GM10248 (cell line): ENCODE measurements at regions not wholly inside any gene's neighbourhood (a gene's known extent, or its start where the extent isn't known, plus 50 kb on each side); places are given as distances from the start of the nearest gene placed in this dataset.

ENCODE experiments used
- CTCF ChIA-PET: fragments of 300-600 bp; sonication (Branson Sonifier 250); formaldehyde crosslinking; extraction: SDS; loops from one replicate; lab custom pipeline; 2021; ENCODE audit warnings: antibody characterized with exemption; lab: Yijun Ruan, JAX
- POLR2A ChIA-PET: fragments of 350-650 bp; sonication (Branson Sonifier 250); formaldehyde crosslinking; extraction: SDS; loops from one replicate; lab custom pipeline; 2020; ENCODE audit warnings: antibody characterized with exemption; lab: Yijun Ruan, JAX
- DNase-seq: peaks from one replicate; pipeline ENCODE4 v3.0.0; 2012; ENCODE audit errors: extremely low spot score
- TF ChIP-seq, protein P1 (sequence below): IDR thresholded peaks from 2 replicates; pipeline ENCODE4 v1.5.1; 2012; ENCODE audit warnings: mild to moderate bottlenecking, low read depth; ENCODE audit errors: extremely low read depth, missing control alignments, control extremely low read depth

DNA sequence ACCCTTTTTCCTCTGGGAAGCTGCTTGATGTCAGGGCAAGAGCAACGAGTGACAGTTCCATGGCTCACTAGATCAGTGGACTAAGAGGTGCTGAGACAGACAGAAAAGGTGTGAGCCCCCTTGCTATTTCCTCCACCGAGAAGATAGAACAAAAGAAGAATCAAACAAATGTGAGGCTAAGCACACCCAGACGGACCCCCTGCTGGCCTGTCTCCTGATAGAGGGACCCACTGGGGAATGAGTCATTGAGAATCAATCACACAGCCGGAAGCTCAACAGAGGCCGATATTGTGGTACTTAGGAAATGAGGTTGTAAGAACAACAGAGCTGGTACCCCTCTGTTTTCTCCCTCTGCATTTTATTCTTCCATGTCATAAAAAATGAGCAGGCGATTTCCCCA, 89.8 kb upstream of the TEX51 start:
- ChIA-PET CTCF (interaction anchor here (1.0 kb wide), 1 partner anchor 162 kb away, joined by 3 read pairs; no protein-coding TSS in a partner anchor), POLR2A (no interaction called here)
- TF ChIP-seq, protein P1, sequence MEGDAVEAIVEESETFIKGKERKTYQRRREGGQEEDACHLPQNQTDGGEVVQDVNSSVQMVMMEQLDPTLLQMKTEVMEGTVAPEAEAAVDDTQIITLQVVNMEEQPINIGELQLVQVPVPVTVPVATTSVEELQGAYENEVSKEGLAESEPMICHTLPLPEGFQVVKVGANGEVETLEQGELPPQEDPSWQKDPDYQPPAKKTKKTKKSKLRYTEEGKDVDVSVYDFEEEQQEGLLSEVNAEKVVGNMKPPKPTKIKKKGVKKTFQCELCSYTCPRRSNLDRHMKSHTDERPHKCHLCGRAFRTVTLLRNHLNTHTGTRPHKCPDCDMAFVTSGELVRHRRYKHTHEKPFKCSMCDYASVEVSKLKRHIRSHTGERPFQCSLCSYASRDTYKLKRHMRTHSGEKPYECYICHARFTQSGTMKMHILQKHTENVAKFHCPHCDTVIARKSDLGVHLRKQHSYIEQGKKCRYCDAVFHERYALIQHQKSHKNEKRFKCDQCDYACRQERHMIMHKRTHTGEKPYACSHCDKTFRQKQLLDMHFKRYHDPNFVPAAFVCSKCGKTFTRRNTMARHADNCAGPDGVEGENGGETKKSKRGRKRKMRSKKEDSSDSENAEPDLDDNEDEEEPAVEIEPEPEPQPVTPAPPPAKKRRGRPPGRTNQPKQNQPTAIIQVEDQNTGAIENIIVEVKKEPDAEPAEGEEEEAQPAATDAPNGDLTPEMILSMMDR = no peak
- no peak for DNase-seq

DNA sequence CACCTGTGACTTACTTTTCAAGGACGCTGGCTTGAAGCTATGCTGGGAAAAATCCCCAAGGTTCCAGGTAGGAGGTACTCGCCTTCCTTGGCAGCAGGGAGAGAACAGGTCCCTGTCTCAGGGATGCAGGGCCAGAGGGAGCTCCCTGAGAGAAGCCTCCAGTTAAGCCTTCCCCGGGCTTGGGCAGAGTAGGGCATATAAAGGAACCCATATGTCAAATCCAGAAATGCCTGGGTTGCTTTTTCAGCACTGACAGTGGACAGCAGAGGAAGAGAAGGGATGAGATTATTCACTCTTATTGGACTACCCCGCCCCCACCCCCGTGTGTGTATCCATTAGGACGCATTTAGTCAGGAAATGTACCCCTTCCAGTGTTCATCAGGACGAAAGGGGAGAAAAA, 89.3 kb upstream of the TEX51 start:
- CTCF ChIA-PET = interaction anchor here (1.0 kb wide), 1 partner anchor 162 kb away, joined by 3 read pairs; no protein-coding TSS in a partner anchor
- POLR2A ChIA-PET = no interaction called here
- no peak for DNase-seq
- TF ChIP-seq, protein P1 = no peak

DNA sequence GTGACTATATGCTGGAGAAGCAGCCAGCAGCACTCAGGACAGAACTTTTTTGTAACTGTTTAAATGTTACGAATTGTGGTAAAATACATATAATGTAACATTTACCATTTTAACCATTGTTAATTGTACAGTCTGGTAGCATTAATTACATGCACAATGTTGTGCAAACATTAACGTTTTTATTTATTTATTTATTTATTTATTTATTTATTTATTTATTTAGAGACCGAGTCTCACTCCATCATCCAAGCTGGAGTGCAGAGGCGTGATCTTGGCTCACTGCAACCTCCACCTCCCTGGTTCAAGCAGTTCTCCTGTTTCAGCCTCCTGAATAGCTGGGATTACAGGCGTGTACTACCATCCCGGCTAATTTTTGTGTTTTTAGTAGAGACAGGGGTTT, 88.7 kb upstream of the TEX51 start:
- ChIA-PET CTCF (interaction anchor here (1.0 kb wide), 1 partner anchor 564 kb away, joined by 3 read pairs; no protein-coding TSS in a partner anchor), POLR2A (no interaction called here)
- no peak for DNase-seq
- TF ChIP-seq, protein P1 = no peak

DNA sequence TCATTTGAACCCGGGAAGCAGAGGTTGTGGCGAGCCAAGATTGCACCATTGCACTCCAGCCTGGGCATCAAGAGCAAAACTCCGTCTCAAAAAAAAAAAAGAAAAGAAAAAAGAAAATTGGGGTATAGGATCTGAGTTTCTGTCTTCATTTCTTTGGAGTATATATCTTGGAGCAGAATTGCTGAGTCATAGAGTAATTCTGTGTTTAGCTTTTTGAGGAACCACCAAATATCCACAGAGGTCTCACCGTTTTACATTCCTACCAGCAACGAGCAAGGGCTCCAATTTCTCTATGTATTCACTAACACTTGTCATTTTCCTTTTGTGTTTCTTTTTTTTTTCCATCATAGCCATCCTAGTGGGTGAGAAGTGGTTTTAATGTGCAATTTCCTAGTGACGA, 87.6 kb upstream of the TEX51 start:
- ChIA-PET POLR2A (no interaction called here), CTCF (interaction anchor here (1.0 kb wide), 1 partner anchor 565 kb away, joined by 3 read pairs; no protein-coding TSS in a partner anchor)
- TF ChIP-seq, protein P1 = no peak
- DNase-seq = no peak

DNA sequence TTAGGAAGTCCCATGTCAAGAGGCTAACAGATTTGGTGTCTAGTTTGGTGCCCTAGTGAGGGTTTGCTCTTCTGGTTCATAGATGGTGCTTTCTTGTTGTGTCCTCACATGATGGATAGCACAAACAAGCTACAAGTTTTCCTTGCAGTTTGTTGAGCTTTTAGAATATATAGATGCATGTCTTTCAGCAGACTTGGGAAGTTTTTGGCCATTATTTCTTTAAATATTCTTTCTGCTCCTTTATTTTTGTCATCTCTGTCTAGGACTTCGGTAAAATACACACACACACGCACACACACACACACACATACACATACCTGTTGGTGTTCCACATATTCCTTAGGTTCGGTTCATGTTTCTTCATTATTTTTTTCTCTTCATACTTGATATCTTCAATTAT, 81.5 kb upstream of the TEX51 start:
- TF ChIP-seq, protein P1 = no peak
- no peak for DNase-seq
- ChIA-PET CTCF (no interaction called here), POLR2A (no interaction called here)

DNA sequence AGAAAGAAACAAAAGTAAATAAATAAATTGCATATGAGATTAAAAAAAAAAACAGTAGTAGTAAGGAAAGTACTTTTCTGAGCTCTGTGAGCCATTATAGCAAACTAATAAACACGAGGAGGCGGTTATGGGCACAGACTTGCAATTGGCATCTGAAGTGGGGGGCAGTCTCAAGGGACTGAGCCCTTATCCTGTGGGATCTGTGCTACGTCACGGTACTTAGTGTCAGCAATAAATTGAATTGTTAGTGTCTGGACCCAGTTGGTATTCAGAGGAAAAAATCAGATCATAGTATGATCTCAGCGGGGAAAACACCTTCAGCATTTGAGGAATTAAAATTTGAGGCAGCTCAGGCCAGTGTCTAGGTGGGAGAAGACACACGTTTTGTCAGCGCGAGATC, 76.6 kb upstream of the TEX51 start:
- ChIA-PET POLR2A (no interaction called here), CTCF (interaction anchor here (1.4 kb wide), 1 partner anchor 17 kb away, joined by 4 read pairs; no protein-coding TSS in a partner anchor)
- TF ChIP-seq, protein P1 = no peak
- no peak for DNase-seq
